IMR-90 (cell line): ENCODE measurements at regions not wholly inside any gene's neighbourhood (a gene's known extent, or its start where the extent isn't known, plus 50 kb on each side); places are given as distances from the start of the nearest gene placed in this dataset.

Experiments used
- ATAC-seq: fragments of 200-7000 bp; cut with Tn5 transposase; 2 replicates; pipeline ENCODE4 v1.9.1; 2020; ENCODE audit warnings: low read depth, mild to moderate bottlenecking, moderate library complexity
- BruUV-seq: library from RNA; stranded (reverse); fragments of 400-500 nt; replicated peaks from 2 replicates; lab custom pipeline; 2021; lab: Mats Ljungman, UMichigan
- CTCF ChIA-PET: fragments of 300-600 bp; formaldehyde crosslinking; extraction: SDS; loops from one replicate; lab custom pipeline; 2021; ENCODE audit warnings: antibody characterized with exemption; lab: Yijun Ruan, JAX
- POLR2A ChIA-PET: fragments of 300-600 bp; sonication (Branson Sonifier 250); formaldehyde crosslinking; loops from one replicate; lab custom pipeline; 2022; ENCODE audit warnings: antibody characterized with exemption; ENCODE audit not compliant: unreplicated experiment; lab: Charles Lee
- DNase-seq: peaks from one replicate; pipeline ENCODE4 v3.0.0; 2013
- H2AFZ ChIP-seq: replicated peaks from 2 replicates; pipeline ENCODE3; 2013; ENCODE audit warnings: low read length, mild to moderate bottlenecking; ENCODE audit not compliant: poor library complexity
- H2AK5ac ChIP-seq: 2 replicates; pipeline ENCODE4 v1.6.1; 2013; ENCODE audit warnings: low read depth, low read length, inconsistent platforms
- H2AK9ac ChIP-seq: replicated peaks from 2 replicates; pipeline ENCODE3; 2013; ENCODE audit warnings: mild to moderate bottlenecking, low read depth, low read length, moderate library complexity; ENCODE audit not compliant: poor library complexity
- H2BK120ac ChIP-seq: 2 replicates; pipeline ENCODE4 v1.6.1; 2013; ENCODE audit warnings: low read depth, low read length, inconsistent platforms
- H2BK15ac ChIP-seq: 3 replicates; pipeline ENCODE4 v1.6.1; 2013; ENCODE audit warnings: low read depth, low read length, inconsistent platforms
- H2BK20ac ChIP-seq: 2 replicates; pipeline ENCODE4 v1.6.1; 2013; ENCODE audit warnings: low read depth, mild to moderate bottlenecking, inconsistent platforms, low read length, moderate library complexity
- H2BK5ac ChIP-seq: 2 replicates; pipeline ENCODE4 v1.6.1; 2013; ENCODE audit warnings: mild to moderate bottlenecking, low read depth, low read length, inconsistent platforms; ENCODE audit not compliant: poor library complexity, severe bottlenecking
- H3K14ac ChIP-seq: replicated peaks from 2 replicates; pipeline ENCODE4 v1.6.1; 2013; ENCODE audit warnings: low read depth, low read length, inconsistent platforms
- H3K18ac ChIP-seq: 2 replicates; pipeline ENCODE4 v1.6.1; 2013; ENCODE audit warnings: low read depth, low read length, control low read depth
- H3K23ac ChIP-seq: 2 replicates; pipeline ENCODE4 v1.6.1; 2013; ENCODE audit warnings: low read depth, low read length, inconsistent platforms
- H3K27ac ChIP-seq: 2 replicates; pipeline ENCODE4 v1.5.1; 2013; ENCODE audit warnings: mild to moderate bottlenecking, control low read depth, low read length; ENCODE audit not compliant: insufficient read depth
- H3K27me3 ChIP-seq: 2 replicates; pipeline ENCODE4 v1.6.1; 2013; ENCODE audit warnings: low read length; ENCODE audit not compliant: control insufficient read depth, insufficient read depth
- H3K36me3 ChIP-seq: 2 replicates; pipeline ENCODE4 v1.6.1; 2013; ENCODE audit warnings: low read length, mixed read lengths; ENCODE audit not compliant: control insufficient read depth, insufficient read depth
- H3K4ac ChIP-seq: 2 replicates; pipeline ENCODE4 v1.6.1; 2013; ENCODE audit warnings: low read depth, low read length, inconsistent platforms
- H3K4me1 ChIP-seq: 2 replicates; pipeline ENCODE4 v1.6.1; 2013; ENCODE audit warnings: low read length, mixed read lengths; ENCODE audit not compliant: control insufficient read depth, insufficient read depth
- H3K4me2 ChIP-seq: 2 replicates; pipeline ENCODE4 v1.6.1; 2013; ENCODE audit warnings: low read depth, mild to moderate bottlenecking, control low read depth, low read length, moderate library complexity
- H3K4me3 ChIP-seq: 2 replicates; pipeline ENCODE4 v1.5.1; 2013; ENCODE audit warnings: low read depth, mild to moderate bottlenecking, control low read depth, low read length, moderate library complexity; ENCODE audit not compliant: insufficient read depth
- H3K56ac ChIP-seq: 2 replicates; pipeline ENCODE4 v1.6.1; 2013; ENCODE audit warnings: low read length, inconsistent platforms; ENCODE audit not compliant: insufficient read depth; ENCODE audit errors: extremely low read depth
- H3K79me1 ChIP-seq, 2 experiments: 2 replicates each; pipeline ENCODE4 v1.6.1; 2013; ENCODE audit warnings: low read length in 2 of 2, inconsistent platforms in 1 of 2, low read depth in 1 of 2
- H3K9ac ChIP-seq: 2 replicates; pipeline ENCODE4 v1.6.1; 2013; ENCODE audit warnings: low read depth, low read length, control low read depth
- H3K9me1 ChIP-seq: 2 replicates; pipeline ENCODE4 v1.6.1; 2013; ENCODE audit warnings: low read length, inconsistent platforms; ENCODE audit not compliant: insufficient read depth
- H3K9me3 ChIP-seq: 2 replicates; pipeline ENCODE4 v1.6.1; 2013; ENCODE audit warnings: low read length; ENCODE audit not compliant: control insufficient read depth, insufficient read depth
- H4K20me1 ChIP-seq: 2 replicates; pipeline ENCODE4 v1.6.1; 2013; ENCODE audit warnings: low read length, inconsistent platforms; ENCODE audit not compliant: insufficient read depth
- H4K5ac ChIP-seq: 2 replicates; pipeline ENCODE4 v1.6.1; 2013; ENCODE audit warnings: mild to moderate bottlenecking, low read depth, low read length, control low read depth
- H4K8ac ChIP-seq, 2 experiments: 2 replicates each; pipeline ENCODE4 v1.6.1; 2013; ENCODE audit warnings: low read depth in 2 of 2, low read length in 2 of 2, control low read depth in 1 of 2, inconsistent platforms in 1 of 2
- H4K91ac ChIP-seq: 2 replicates; pipeline ENCODE4 v1.6.1; 2013; ENCODE audit warnings: low read depth, low read length, inconsistent platforms; ENCODE audit not compliant: insufficient read depth
- NFE2L2 ChIP-seq: fragments of 150-350 bp; IDR thresholded peaks from 2 replicates; pipeline ENCODE4 v1.6.1; 2016; ENCODE audit warnings: low read depth, mild to moderate bottlenecking, low read length
- POLR2A ChIP-seq: IDR thresholded peaks from 2 replicates; pipeline ENCODE4 v1.6.1; 2012; ENCODE audit warnings: mild to moderate bottlenecking, low read depth, low read length
- SMC3 ChIP-seq: fragments of 150-350 bp; IDR thresholded peaks from 2 replicates; pipeline ENCODE4 v1.6.1; 2016; ENCODE audit warnings: low read depth, mild to moderate bottlenecking, antibody characterized with exemption, low read length, moderate library complexity
- WGBS, 2 experiments: methylation state at CpG; one replicate each; pipeline versions ENCODE4 v1.1.5 to v1.1.7; 2013; ENCODE audit warnings: missing lambda C conversion rate in 2 of 2; ENCODE audit not compliant: insufficient read length in 1 of 2; ENCODE audit errors: extremely low coverage in 2 of 2; 5-methylcytosine and 5-hydroxymethylcytosine counted together
- dilution Hi-C: fragments of 300-500 bp; cut with HindIII; formaldehyde crosslinking; loops from one replicate; pipeline ENCODE4 v1.14.3; 2018; ENCODE audit warnings: low sequenced_read_pairs; ENCODE audit not compliant: unreplicated experiment
- in situ Hi-C: fragments of 300-500 bp; cut with MboI; formaldehyde crosslinking; loops from 3 replicates; pipeline ENCODE4 v1.14.3; 2019; ENCODE audit warnings: low sequenced_read_pairs, inconsistent platforms, mixed read lengths
- intact Hi-C: fragments of 100-400 bp; cut with micrococcal nuclease; formaldehyde crosslinking; loops from 2 replicates; pipeline ENCODE4 v1.10.0; 2022
- TF ChIP-seq, protein P1 (sequence below): fragments of 150-350 bp; IDR thresholded peaks from 2 replicates; pipeline ENCODE4 v1.6.1; 2017; ENCODE audit warnings: mild to moderate bottlenecking, antibody characterized with exemption, low read length, low read depth

DNA sequence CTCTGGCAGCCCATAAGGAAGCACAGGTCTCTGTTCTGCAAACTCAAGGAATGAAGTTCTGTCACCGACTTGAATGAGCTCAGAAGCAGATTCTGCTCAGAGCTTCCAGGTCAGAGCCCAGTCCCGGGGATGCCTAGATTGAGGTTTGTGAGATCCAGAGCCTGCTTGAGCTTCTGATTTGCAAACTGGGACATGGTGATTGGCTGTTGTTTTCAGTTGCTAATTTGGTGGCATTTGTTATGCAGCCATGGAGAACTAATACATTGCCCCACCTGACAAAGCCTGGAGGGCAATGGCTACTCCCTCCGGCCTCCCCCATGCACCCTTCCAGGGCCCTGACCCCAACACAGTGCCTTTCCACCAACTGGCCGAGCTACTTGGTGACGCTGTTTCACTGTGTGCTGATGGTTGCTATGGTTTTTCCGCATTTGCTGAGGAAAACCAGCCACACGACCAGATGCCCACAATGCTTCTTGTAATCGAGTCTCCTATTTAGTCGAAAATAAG is 379.5 kb upstream of the ATP10A start:
- BruUV-seq, result no TSS peak
- no peak overlapping the region for H4K5ac ChIP-seq
- dilution Hi-C loops, result no loop called here
- no peak overlapping the region for H2BK20ac ChIP-seq
- no peak overlapping the region for H3K27ac ChIP-seq
- no peak overlapping the region for H2BK5ac ChIP-seq
- H3K9me1 ChIP-seq, result no peaks in the 10 kb centered on the region
- no peak overlapping the region for H3K18ac ChIP-seq
- ChIA-PET CTCF (no interaction called here), POLR2A (no interaction called here)
- intact Hi-C loops, result no loop called here
- H3K4me1 ChIP-seq, result no peaks in the 10 kb centered on the region
- H2BK120ac ChIP-seq, result no peak overlapping the region
- ATAC-seq, result no peak
- no peak for DNase-seq
- no peak overlapping the region for H3K23ac ChIP-seq
- H4K20me1 ChIP-seq, result no peaks in the 10 kb centered on the region
- H3K4me3 ChIP-seq, result no peak overlapping the region
- no peak for TF ChIP-seq NFE2L2
- TF ChIP-seq SMC3, result no peak
- no peak for TF ChIP-seq POLR2A
- TF ChIP-seq, protein P1, sequence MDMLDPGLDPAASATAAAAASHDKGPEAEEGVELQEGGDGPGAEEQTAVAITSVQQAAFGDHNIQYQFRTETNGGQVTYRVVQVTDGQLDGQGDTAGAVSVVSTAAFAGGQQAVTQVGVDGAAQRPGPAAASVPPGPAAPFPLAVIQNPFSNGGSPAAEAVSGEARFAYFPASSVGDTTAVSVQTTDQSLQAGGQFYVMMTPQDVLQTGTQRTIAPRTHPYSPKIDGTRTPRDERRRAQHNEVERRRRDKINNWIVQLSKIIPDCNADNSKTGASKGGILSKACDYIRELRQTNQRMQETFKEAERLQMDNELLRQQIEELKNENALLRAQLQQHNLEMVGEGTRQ, result no peak
- 30% methylated on average over 3 of the region's 9 CpGs; no CpG with 5 or more reads in 1 of the 2 experiments for WGBS, 2 experiments
- no peak overlapping the region for H4K8ac ChIP-seq
- no peak overlapping the region for H3K14ac ChIP-seq
- no peaks in the 10 kb centered on the region for H3K79me1 ChIP-seq
- no peak overlapping the region for H3K56ac ChIP-seq
- H2AK5ac ChIP-seq, result no peak overlapping the region
- no peak overlapping the region for H4K91ac ChIP-seq
- H3K36me3 ChIP-seq, result no peaks in the 10 kb centered on the region
- no peak overlapping the region for H3K4me2 ChIP-seq
- peaks cover 21% of the 10 kb centered on the region for H3K9me3 ChIP-seq
- no peaks in the 10 kb centered on the region for H3K27me3 ChIP-seq
- no peak overlapping the region for H2BK15ac ChIP-seq
- in situ Hi-C loops, result no loop called here
- no peak overlapping the region for H2AK9ac ChIP-seq
- no peak overlapping the region for H3K4ac ChIP-seq
- no peak overlapping the region for H3K9ac ChIP-seq
- no peak overlapping the region for H2AFZ ChIP-seq
